GM21423 (cell line): ENCODE measurements at regions not wholly inside any gene's neighbourhood (a gene's known extent, or its start where the extent isn't known, plus 50 kb on each side); places are given as distances from the start of the nearest gene placed in this dataset.

ENCODE experiments used
- ATAC-seq: cut with Tn5 transposase; IDR thresholded peaks from one replicate; pipeline ENCODE4 v1.9.1; 2021; ENCODE audit warnings: mild to moderate bottlenecking, moderate library complexity; ENCODE audit not compliant: unreplicated experiment

- ATAC-seq: no peak
Observed at GRCh38 chr5:5704352-5704751, 281.9 kb downstream of the ICE1 start.

GRCh38 chr5:5702934-5703333 is 280.5 kb downstream of the ICE1 start:
- ATAC-seq: no peak

GRCh38 chr5:5700549-5700948 is 278.1 kb downstream of the ICE1 start:
- ATAC-seq: no peak

DNA sequence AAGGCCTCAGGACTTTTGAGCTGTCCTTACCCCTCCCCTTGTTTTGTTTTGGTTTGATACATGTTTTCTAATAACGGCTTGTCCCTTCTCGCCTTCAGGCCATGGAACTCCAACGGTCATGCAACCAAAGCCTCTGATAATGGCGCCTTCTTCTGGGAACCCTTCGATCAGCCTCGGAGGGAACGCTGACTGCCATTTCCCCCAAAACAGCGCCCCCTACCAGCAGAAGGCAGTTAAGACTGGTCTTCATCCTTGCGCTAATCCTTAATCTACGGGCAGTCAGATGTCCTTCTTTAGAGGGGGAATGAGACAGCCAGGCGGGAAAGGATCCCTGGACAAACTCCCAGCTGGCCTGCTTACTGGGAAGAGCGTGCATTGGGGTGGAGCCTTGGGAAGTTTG is 276.6 kb downstream of the ICE1 start:
- ATAC-seq: no peak

DNA sequence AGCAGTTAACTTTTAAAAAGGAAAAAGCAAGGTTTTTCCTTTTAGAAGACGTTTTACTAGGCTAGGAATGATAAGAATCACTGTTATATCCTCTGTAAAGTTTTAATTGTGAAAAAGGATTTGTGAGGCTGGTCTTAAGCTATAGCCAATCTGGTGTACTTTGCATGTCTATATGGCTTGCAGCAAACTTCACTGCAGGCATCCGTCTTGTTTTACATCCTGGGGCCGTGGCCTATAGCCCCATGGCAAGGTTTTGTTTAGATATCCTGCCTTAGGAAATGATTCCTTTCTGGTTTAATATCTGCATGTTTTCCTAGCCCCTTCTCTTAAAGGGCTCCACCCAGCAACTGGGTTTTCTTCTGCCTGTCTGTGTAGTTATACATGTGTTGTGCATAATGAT is 272.8 kb downstream of the ICE1 start:
- ATAC-seq: no peak

DNA sequence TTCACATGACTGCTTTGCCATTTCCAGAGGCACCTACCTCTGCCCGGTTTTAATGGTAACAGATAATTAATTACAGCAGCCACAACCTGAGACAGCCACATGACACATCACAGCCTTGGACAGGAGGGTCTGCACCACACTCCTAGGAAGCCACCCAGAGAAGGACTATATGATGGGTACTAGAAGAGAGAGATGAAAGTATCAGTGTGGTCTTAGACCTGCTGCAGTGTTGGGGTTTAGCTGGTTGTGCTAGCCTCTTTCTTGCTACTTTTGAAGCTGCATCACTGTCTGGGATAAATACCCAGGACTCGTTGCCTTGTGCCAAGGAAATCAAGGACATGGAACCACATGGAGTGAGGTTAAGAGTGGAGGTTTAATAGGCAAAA is 266.4 kb downstream of the ICE1 start:
- ATAC-seq: no peak

GRCh38 chr5:5688194-5688924 is 265.9 kb downstream of the ICE1 start:
- ATAC-seq: no peak

- no peak for ATAC-seq
Observed at GRCh38 chr5:5687113-5687512, 264.6 kb downstream of the ICE1 start.

DNA sequence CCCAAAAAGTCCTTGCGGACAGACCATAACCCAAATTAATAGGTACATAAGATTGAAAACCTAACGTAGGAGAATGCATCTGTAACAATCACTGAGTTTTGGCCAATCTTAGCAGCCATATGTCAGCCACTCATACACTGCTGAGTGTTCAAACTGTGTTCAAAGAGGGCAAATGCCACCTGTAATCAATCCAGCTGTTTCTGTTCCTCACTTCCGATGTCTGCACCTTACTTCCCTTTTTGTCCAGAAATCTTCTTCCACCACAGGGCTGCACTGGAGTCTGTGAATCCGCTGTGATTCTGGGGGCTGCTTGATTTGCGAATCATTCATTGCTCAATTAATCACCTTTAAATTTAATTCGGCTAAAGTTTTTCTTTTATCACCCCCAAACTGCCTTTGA is 263.9 kb downstream of the ICE1 start:
- no peak for ATAC-seq

DNA sequence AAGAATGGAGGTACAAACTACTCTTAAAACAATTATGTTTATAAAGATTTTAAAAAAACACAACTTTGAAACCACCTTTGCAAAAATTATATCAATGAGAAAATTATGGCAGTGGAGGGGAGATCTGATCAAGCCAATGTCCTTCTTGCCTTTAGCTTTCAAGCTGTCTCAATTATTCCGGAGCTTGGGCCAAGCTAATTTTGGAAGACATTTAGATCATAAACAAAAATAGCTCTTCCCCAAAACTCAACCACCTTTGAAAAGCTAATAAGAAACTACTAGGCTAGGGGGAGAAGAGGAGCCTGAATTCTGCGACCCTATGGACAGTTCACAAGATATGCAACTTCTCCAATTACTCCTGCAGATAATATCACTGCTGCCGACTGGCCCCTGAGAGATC is 263.3 kb downstream of the ICE1 start:
- no peak for ATAC-seq

DNA sequence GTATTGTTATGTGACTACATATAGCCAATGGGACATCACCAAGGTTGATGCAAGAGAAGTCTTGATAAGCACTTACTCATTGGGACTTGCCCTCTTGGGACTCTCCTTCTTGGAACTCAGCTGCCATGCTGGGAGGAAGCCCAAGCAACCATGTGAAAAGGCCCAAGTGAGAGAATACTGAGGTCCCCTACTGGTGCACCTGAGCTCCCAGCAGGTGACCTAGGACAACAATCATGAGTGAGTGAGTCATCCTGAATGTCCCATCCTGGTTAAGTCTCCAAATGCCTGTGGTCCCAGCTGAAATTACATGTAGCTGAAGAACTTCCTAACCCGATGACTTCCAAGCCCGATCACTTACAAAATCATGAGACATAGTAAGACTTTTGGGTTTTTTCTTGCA is 260.7 kb downstream of the ICE1 start:
- ATAC-seq: no peak

DNA sequence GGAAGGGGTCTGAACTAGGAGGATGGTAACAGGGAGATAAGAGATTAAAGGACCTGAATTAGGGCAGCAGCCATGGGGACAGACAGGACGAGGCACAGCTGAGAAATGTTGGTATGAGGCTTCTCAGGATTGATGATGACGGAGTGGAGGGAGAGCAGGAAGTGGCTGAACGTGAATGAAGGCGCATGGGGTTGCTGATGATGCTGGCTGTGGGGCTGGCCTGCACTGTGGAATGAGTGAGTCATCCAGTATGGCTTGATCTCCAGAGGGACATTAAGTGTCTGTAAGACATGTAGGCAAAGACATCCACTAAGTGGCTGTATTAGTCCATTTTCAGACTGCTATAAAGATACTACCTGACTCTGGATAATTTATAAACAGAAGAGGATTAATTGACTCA is 256.4 kb downstream of the ICE1 start:
- no peak for ATAC-seq

GRCh38 chr5:5677738-5678137 is 255.3 kb downstream of the ICE1 start:
- ATAC-seq: no peak

GRCh38 chr5:5676218-5676617 is 253.7 kb downstream of the ICE1 start:
- ATAC-seq: no peak

DNA sequence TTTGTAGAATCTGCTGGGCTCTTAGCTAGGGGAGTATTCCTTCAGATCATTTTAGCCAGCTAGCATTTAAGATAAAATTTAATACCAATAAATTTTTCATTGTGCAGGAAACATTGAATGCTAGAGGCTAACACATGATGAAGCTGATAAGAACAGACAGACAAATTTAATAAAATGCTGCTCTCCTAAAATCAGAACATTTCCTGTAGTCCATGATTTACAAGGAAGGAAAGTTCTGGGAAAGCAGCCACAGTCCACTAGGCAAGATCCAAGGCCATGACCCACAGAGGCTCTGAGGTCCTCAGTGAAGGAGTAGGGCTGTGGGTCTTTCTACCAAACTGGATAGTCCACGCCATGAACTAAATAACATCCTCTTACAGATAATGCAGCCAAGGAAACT is 253.0 kb downstream of the ICE1 start:
- ATAC-seq: no peak

GRCh38 chr5:5671823-5672222 is 249.3 kb downstream of the ICE1 start:
- no peak for ATAC-seq

GRCh38 chr5:5667136-5667554 is 244.7 kb downstream of the ICE1 start:
- ATAC-seq: no peak

DNA sequence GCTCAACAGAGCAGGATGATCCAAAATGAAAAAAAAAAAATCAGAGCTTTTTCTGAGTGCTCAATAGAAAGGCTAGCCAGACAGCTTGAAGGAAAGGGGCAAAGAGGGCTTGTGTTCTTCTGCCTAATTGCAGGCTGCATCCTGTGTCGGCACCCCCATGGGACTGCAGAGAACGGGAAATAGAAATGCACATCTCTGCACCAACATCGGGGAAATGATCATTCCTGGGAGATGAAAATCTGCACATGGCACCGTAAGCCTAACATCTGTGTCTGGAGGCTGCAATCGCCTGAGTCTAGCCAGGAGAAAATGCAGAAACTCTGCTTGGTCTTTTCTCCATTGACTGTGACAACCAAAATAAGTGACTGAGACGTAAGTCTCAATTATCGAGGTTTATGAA is 243.9 kb downstream of the ICE1 start:
- no peak for ATAC-seq

GRCh38 chr5:5666076-5666365 is 243.5 kb downstream of the ICE1 start:
- no peak for ATAC-seq

- no peak for ATAC-seq
Observed at GRCh38 chr5:5665225-5666075, 243.0 kb downstream of the ICE1 start.

DNA sequence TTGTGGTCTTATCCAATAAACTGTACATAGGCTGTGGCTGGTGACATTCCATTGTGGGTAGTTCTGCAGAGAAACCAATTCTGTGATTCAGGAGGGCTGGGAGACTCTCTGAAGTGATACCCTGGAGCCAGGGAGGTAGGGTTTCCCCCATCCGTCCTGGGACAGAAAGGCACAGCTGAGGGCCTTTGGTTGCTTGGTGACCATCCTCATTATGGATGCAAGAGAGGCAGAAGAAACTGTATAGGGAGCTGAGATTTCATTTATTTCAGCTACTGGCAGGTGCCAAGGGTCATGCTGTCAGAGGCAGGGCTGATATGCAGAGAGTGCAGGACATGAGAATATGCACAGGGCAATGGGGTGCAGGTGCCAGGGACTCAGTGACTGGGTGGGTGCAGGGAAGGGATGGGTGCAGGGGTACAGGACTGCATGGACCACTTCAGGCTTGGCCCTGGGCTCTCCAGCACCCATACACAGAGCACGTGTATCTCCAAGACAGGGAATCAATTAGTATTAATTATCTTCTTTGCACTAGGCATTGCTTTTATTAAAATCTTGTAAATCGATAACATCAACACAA is 236.5 kb downstream of the ICE1 start:
- no peak for ATAC-seq

DNA sequence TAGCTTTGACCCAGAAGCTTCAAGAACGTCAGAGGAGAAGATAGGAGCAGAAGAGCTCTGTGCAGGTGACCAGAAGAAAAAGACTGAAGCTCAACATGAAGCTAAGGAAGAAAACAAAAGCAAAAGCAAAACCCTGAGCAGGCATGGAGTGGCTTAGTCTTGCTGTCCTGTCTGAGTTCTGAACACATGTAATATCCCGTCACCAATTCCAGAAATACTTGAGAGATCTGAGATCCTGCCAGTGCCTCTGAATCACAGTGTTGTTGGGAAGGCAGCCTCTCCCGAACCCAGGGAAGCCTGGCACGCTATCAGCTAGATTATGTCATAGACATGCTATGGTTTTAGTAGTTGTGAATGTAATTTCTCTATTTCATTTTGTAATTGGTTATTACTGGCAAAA is 235.7 kb downstream of the ICE1 start:
- ATAC-seq: no peak
